ENCODE measurements at regions not wholly inside any gene's neighbourhood (a gene's known extent, or its start where the extent isn't known, plus 50 kb on each side); places are given as distances from the start of the nearest gene placed in this dataset.

- H3K27ac ChIP-seq (replicated peaks in 1 of 4) = no peak overlapping the region
- no peaks in the 10 kb centered on the region for H3K27me3 ChIP-seq
- 75% methylated on average over 7 of the region's 13 CpGs for WGBS
- intact Hi-C loops (cut with DNase I) = no loop called here
- H3K9me3 ChIP-seq = no peaks in the 10 kb centered on the region
- TF ChIP-seq, protein P1, sequence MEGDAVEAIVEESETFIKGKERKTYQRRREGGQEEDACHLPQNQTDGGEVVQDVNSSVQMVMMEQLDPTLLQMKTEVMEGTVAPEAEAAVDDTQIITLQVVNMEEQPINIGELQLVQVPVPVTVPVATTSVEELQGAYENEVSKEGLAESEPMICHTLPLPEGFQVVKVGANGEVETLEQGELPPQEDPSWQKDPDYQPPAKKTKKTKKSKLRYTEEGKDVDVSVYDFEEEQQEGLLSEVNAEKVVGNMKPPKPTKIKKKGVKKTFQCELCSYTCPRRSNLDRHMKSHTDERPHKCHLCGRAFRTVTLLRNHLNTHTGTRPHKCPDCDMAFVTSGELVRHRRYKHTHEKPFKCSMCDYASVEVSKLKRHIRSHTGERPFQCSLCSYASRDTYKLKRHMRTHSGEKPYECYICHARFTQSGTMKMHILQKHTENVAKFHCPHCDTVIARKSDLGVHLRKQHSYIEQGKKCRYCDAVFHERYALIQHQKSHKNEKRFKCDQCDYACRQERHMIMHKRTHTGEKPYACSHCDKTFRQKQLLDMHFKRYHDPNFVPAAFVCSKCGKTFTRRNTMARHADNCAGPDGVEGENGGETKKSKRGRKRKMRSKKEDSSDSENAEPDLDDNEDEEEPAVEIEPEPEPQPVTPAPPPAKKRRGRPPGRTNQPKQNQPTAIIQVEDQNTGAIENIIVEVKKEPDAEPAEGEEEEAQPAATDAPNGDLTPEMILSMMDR (IDR thresholded peaks at IDR 0.05) = no peak
- TF ChIP-seq POLR2A (IDR thresholded peaks at IDR 0.05; ENCODE audit: low read depth) (no peak), EP300 (IDR thresholded peaks at IDR 0.05) (no peak), POLR2AphosphoS5 (IDR thresholded peaks at IDR 0.05) (no peak)
- no peak for DNase-seq (ENCODE audit: extremely low spot score)
- H3K4me3 ChIP-seq = no peak overlapping the region
- no peaks in the 10 kb centered on the region for H3K36me3 ChIP-seq
- no peaks in the 10 kb centered on the region for H3K4me1 ChIP-seq
Observed at GRCh38 chr14:97948841-97949240, 1151.7 kb downstream of the VRK1 start.

- Histone ChIP-seq H3K27ac (replicated peaks in 1 of 4) (no peak overlapping the region), H3K36me3 (no peaks in the 10 kb centered on the region), H3K9me3 (peaks cover 0 to 6% (median 2%) of the 10 kb centered on the region in 4 donors), H3K4me1 (no peaks in the 10 kb centered on the region), H3K4me3 (no peak overlapping the region), H3K27me3 (no peaks in the 10 kb centered on the region)
- WGBS = 72% methylated on average over 13 of the region's 13 CpGs
- TF ChIP-seq, protein P1 (IDR thresholded peaks at IDR 0.05) = no peak
- no peak for TF ChIP-seq POLR2A (IDR thresholded peaks at IDR 0.05; ENCODE audit: low read depth)
- TF ChIP-seq EP300 (IDR thresholded peaks at IDR 0.05) = no peak
- no peak for TF ChIP-seq POLR2AphosphoS5 (IDR thresholded peaks at IDR 0.05)
- intact Hi-C loops (cut with DNase I) = no loop called here
- DNase-seq (ENCODE audit: extremely low spot score) = no peak
Observed at GRCh38 chr14:97956581-97957340, 1159.6 kb downstream of the VRK1 start.

DNA sequence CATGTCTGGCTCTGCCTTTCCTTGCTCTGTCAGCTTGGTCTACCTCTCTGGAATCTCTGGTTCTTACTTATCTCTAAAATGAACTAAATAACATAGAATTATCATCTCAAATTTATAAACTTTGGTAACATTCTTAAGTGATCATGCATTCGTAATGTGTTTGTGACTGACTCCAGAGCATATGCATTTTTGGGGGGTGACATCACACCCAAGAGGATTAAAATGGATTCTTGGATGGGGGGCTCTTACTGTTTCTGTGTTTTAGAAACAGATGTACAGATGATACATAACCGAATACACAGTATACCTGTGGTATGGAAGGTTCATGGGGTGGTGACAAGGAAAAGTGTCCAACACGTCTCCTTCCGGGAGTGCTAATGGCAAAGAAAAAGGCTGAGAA, 1162.1 kb downstream of the VRK1 start:
- H3K9me3 ChIP-seq = peaks cover 0 to 6% (median 2%) of the 10 kb centered on the region in 4 donors
- H3K4me1 ChIP-seq = no peaks in the 10 kb centered on the region
- 93% methylated on average over 4 of the region's 4 CpGs for WGBS
- H3K36me3 ChIP-seq = no peaks in the 10 kb centered on the region
- no peak overlapping the region for H3K27ac ChIP-seq (replicated peaks in 1 of 4)
- no peak overlapping the region for H3K4me3 ChIP-seq
- TF ChIP-seq EP300 (IDR thresholded peaks at IDR 0.05) (no peak), POLR2AphosphoS5 (IDR thresholded peaks at IDR 0.05) (no peak), POLR2A (IDR thresholded peaks at IDR 0.05; ENCODE audit: low read depth) (no peak)
- TF ChIP-seq, protein P1 (IDR thresholded peaks at IDR 0.05) = no peak
- DNase-seq (ENCODE audit: extremely low spot score) = no peak
- no peaks in the 10 kb centered on the region for H3K27me3 ChIP-seq
- intact Hi-C loops (cut with DNase I) = no loop called here

GRCh38 chr14:97960436-97960835, 1163.3 kb downstream of the VRK1 start:
- TF ChIP-seq POLR2A (IDR thresholded peaks at IDR 0.05; ENCODE audit: low read depth) (no peak), POLR2AphosphoS5 (IDR thresholded peaks at IDR 0.05) (no peak), EP300 (IDR thresholded peaks at IDR 0.05) (no peak)
- TF ChIP-seq, protein P1 (IDR thresholded peaks at IDR 0.05) = no peak
- 84% methylated on average over 4 of the region's 4 CpGs for WGBS
- H3K27me3 ChIP-seq = no peaks in the 10 kb centered on the region
- no peak for DNase-seq (ENCODE audit: extremely low spot score)
- H3K36me3 ChIP-seq = no peaks in the 10 kb centered on the region
- H3K4me3 ChIP-seq = no peak overlapping the region
- no peak overlapping the region for H3K27ac ChIP-seq (replicated peaks in 1 of 4)
- H3K9me3 ChIP-seq = peaks cover 0 to 6% (median 2%) of the 10 kb centered on the region in 4 donors
- no peaks in the 10 kb centered on the region for H3K4me1 ChIP-seq
- intact Hi-C loops (cut with DNase I) = no loop called here
